GM18870 (cell line): ENCODE measurements at regions not wholly inside any gene's neighbourhood (a gene's known extent, or its start where the extent isn't known, plus 50 kb on each side); places are given as distances from the start of the nearest gene placed in this dataset.

Experiments used
- ATAC-seq: cut with Tn5 transposase; IDR thresholded peaks from one replicate; pipeline ENCODE4 v1.9.1; 2021; ENCODE audit warnings: moderate library complexity; ENCODE audit not compliant: unreplicated experiment

DNA sequence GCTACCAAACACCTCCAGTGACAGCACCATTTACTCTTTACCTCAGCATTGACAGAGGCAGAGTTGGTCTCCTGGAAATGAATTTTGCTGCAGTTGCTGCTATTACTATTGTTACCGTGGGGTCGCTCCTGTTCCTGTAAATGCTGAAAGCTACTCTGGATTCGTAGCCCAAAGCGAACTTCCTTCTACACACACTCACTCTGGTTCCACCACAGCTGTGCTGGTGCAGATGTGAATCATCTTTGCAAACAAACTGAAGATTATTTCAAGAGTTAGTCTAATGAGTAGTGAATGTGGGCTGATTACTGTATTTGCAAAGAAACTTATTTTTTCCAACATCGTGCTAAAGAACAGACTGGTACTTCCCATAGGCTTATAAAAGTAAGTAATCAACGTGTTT lies 304.0 kb downstream of the LPIN1 start:
- ATAC-seq = peak; percentile 31

DNA sequence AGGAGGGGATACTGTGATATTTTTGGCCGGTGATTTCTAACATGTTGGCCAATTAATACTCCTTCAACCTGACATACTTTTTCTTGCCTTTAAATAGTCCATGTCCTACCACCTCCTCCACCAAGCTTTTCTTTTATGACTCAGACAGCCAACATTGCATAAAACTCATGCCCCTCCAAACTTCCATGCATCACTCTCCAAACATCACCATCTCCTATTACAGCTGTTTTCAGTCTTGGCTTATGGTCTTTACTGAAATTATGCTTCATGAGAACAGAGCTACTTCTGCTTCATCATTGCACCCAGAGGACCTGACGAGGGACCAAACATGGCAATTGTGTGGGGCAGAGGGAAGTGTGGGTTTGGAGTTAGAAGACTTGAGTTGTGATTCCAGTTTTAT lies 305.4 kb downstream of the LPIN1 start:
- ATAC-seq = no peak

DNA sequence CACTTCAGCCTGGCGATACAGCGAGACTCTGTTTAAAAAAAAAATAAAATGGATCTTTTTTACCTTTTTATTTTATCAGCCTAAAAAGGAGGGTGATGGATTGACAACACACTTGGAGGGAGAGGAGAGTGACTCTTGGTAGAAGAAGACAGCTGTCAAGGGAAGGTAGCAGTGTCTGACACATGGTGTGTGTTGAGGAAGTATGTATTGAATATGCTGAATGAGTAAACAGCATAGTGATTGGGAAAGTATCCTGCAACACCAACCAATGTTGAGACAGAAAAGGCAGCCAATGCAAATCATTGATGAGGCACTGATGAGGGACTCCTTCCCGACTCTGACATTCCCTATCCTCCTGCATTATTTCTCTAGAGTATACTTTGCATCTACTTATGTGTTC lies 306.4 kb downstream of the LPIN1 start:
- no peak for ATAC-seq

DNA sequence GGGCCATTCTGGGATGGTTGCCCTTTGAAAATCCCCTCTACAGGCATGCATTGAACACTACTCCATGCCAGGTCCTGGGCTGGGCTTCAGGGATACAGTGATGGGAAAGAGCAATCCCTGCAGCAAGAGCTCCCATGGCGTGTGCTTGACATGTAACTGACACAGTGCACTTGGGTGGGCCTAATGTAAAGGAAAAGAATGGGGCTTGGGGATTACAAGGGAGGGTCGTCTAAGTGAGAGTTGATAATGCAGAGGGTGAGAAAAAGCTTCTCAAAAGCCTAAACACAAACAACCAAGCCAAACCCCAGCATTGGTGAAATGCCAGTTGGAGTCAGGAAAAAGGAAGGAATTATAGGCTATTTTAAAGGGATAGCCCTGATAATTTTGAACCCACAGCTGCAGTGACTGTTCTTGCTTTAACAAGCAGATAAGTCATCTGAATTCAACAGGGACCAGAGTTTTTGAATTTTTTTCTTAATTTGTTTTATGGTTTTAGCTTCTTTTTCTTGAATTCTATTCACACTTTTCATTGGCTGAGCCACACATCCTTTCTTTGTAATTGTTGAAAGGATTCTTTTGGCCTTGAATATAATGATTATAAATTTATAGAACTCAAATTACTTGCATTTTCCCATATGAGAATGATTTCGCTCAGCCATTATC lies 308.7 kb downstream of the LPIN1 start:
- no peak for ATAC-seq

DNA sequence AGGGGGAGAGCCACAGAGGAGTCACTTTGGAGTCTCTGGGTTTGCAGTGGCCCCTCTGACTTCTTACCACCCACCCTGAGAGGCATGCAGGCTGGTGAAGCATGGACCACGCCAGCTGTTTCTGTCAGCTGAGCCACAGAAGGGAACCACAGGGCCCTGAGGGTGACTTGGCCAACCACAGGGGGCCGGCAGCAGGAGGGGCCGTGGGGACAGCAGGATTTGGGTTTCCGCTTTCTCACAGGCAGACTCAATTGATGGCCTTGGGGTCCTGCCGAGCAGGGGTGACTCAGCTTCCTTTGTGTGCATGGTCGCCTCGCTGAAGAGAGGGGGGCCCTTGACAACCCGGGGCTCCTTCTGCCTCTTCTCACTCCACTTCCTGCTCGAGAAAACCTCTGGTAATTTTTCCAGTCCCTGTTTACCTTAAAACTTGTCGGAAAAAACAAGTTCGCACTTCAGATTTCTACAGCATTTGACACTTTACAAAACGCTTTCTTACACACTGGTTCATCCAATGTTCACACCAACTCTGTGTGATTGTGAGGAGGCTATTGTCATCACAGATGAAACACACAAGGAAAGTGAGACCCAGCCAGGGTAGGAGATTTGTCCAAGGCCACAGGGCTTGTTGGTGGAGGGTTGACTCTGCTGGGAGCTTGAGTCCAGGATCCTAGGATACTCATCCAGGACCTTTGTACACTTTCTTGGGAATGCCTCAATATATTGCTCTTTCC lies 311.2 kb downstream of the LPIN1 start:
- peak; percentile 79 for ATAC-seq

DNA sequence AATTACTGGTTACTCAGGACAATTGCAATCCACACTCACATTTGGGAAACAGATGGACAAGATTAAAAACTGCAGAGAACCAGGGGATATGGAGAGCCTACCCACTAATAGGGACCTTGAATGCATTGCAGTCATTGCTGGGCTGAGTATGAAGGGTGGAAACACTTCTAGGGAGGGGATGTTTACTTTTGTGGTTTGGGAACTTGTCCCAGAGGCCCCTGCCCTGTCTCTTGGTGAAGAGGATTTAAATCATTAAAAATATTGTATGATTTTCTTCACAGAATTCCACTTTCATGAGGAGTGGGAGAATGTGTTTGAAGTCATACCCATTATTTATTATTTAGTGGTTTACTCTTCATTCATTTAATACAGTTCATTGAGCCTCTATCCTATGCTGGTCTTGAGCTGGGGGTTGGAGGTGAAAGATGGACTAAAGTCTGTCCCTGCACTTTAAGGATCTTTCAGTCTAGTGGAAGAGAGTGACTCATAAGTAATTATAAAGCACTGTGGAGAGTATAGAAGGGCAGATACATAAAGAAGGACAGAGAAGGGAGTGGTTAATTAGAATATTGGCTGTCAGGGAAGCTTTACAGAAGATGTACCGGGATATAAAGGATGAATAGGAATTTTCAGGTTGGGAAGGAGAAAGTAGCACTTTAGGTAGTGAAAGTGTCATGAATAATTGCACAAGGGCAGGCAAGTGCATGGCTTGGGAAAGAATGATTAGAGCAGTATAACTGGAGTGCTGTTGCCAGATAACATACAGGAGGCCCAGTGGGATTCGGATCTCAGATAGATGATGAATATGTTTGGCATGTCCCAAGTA lies 313.4 kb downstream of the LPIN1 start:
- no peak for ATAC-seq

DNA sequence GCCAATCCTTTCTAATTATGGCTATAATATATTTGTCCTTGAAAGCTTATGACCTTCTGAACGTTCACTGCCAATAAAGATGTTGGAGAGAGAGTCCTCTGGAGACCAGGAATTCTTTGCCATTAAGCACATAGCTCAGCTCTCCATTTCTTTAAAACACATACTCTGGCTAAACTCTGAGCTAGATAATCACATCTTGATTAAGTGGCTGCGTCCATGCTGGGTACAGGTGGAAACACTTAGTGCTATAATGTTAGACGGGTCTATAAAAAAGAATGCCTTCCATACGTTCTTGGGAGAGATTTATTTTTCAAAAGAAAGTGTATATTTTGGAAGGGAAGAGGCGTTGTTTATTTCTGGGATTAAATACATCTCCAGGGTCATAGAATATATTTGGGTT lies 314.5 kb downstream of the LPIN1 start:
- ATAC-seq = no peak

DNA sequence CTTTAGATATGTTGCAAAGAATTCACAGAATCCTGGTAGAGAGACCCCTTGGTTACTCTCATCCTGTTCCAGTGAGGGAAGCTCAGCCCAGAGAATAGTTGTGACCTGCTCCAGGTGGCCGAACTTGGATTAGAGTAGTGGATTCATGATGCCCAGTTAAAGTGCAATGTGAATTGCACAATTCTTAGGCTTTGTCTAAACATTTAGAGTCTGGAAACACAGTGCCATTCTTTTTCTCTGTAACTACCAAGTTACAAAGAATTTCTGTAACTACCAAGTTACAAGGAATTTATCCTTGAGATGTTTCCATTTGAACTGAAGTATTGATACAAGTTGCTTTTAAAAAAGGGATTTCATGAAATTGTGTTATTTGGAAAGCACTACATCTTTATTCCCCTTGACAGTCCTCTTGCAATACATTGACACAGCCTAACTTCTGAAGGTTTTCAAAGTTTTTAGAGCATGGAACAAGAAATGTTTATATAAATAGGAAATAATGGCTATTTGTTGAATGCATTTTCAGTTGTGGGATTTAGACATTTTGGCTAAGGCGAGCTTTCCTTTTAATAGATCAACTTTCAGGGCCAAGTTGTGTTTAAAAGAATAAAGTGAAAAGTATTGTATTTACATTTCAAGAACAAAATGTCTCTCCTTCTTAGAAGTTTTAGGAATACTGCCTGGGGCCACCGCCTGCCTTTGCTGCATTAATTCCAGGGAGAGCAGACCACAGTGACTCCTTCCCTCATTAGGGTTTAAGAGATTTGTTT lies 315.0 kb downstream of the LPIN1 start:
- no peak for ATAC-seq

DNA sequence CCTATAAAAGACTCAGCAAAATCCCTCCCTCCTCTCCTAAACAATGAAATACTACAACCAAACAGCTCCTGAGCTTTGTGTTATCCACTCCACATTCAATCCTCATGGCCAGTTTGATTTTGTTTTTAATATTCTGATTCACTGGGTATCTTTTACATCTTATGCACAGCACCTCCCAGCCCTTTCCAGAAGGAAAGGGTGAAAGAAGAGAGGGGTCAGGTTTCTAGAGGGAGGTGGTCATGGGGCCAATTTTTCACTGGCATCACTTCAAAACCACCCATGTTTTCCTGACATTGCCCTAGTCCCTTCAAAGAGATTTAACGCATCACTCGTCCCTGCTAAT lies 315.6 kb downstream of the LPIN1 start:
- no peak for ATAC-seq

DNA sequence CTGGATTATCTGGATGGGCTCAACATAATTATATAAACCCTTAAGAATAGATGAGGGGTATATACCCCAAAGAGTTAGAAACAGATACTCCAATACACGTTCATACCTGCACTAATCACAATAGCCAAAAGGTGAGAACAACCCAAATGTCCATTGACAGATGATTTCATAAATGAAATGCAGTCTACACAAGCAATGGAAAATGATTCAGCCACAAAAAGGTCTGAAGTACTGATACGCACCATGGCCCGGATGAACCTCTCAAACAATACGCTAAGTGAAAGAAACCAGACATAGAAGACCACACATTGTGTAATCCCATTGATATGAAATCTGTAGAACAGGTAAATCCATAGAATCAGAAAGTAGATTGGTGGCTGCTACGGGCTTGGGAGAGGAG lies 316.8 kb downstream of the LPIN1 start:
- ATAC-seq = no peak

DNA sequence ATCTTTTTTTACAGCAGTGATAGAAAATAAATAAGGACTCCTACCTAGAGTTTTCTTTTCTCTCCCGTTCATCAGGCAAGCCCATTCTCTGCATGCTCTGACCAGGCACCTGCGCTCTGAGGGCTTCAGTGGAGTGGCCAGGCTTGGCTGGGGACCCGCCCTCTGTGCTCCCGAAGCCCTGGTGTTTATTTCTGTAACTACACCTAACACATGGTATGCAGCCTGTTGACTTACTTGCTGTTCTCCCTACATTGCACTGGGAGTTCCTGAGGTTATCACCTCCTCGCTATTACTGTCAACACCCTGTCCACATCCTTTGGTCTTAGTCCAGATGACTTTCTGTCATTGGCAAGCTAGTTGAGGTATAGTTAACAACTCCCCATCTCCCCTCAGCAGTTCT lies 317.7 kb downstream of the LPIN1 start:
- ATAC-seq = no peak

DNA sequence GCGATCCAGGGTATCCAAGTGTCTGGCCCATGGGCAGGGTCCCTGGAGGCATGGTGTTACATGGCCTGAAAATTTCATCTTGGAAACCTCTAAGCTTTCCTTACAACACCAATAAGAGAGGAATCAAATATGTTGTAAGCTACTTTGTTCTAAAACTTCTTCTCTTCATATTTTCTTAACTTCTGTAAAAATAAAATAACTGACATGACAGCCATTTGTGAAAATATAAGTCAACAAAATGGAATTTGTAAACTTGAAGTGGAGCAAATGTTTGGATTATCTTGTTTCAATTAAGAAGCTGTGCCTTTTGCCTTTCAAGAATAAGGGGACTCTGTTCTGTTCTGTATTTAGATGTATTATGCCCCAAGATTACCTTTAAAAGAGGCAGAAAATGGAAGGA lies 319.7 kb downstream of the LPIN1 start:
- ATAC-seq = no peak

DNA sequence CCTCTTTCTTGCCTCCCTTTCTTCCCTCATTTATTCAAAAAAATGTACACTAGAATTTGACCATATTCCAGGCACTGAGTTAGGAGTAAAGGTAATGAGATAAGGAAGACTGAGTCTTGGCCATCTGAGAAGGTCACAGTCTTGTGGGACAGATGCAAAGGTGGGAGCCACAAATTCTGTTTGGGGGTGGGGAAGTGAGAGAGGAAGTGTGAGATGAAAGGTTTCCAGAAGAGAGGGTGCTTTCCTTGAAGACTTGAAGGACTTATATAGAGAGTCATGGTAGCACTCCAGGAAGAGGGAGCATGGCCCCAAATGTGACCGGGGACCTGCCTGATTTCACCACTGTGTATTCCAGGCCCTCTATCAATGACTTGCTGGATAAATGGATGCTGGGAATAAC lies 320.6 kb downstream of the LPIN1 start:
- no peak for ATAC-seq

DNA sequence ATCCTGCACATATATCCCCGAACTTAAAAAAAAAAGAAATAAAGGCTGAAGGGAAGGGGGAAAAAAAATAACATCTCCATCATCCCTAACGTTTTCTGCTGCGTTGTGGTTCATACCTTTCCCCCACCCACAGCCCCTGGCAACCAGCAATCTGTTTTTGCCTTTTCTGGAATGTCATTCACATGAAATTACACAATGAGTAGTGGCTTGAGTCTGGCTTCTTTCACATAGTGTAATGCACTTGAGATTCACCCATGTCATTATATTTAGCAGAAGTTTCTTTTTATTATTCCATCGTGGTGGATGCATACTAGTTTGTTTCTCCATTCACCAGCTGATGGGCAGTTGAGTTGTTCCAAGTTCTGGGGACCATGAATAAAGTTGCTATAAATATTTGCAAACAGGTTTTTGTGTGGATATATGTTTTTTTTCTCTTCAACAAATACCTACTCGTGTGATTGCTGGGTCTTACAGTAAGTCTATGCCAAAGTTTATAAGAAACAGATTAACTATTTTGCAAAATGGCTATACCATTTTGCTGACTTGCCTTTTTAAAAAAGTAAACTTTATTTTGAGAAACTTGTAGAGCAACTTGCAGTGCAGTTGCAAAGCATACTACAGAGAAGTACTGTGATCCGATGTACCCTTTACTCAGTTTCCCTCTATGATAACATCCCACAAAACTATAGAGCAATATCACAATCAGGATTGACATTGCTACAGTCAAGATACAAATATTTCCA lies 322.5 kb downstream of the LPIN1 start:
- ATAC-seq = no peak

DNA sequence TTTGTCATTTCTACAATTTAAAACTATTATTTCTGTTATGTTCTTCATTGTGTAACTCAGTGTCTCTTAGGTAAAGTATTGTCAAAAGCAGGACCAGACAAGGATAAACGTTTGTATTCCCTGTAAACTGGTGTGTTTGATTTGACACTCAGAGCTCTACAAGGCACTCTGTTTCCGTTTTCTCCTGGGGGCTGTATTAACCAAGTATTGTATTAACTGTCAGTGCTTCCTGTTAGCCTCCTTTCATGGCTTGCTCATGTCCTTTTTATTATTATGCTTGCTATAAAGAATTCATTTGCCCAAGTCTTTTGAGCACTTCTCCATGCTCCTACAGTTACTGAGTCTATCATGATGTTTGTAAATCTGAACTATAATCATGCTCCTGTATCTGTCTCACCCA lies 323.7 kb downstream of the LPIN1 start:
- ATAC-seq = no peak

DNA sequence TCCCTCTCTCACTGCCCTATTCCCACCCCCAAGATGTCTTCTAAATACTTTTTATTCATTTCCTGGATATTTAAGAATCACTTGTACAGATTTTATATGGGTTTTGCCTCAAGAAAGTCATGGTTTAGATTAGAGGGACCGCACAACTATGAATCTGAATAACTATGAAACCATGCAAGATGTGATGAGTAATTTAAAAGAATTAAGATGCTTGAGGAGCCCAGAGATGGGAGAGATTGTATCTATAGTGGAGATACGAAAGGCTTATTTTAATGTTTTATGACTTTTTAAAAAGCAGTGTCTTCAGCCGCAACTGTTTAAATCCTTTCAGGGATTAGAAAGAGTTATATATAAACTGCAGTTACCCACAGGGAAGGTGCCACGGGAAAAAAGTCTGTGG lies 324.1 kb downstream of the LPIN1 start:
- ATAC-seq = no peak

DNA sequence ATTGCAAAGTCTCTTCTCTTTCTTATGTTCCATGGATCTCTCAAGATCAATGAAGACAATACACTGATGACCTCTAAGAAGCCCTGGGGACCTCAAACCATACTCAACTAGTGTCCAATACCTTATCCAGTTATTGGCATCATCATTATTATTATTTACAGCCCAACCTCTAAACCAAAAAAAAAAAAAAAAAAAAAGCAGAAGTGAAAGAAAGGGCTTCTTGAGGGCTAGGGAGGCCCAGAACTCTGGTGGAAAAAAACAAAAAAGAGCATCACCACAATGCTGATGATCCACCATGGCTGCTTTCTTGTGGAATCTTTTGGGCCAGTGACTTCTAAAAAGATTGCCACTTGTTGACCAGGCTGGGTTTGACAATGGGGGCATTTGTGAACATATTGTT lies 324.9 kb downstream of the LPIN1 start:
- peak; percentile 73 for ATAC-seq

DNA sequence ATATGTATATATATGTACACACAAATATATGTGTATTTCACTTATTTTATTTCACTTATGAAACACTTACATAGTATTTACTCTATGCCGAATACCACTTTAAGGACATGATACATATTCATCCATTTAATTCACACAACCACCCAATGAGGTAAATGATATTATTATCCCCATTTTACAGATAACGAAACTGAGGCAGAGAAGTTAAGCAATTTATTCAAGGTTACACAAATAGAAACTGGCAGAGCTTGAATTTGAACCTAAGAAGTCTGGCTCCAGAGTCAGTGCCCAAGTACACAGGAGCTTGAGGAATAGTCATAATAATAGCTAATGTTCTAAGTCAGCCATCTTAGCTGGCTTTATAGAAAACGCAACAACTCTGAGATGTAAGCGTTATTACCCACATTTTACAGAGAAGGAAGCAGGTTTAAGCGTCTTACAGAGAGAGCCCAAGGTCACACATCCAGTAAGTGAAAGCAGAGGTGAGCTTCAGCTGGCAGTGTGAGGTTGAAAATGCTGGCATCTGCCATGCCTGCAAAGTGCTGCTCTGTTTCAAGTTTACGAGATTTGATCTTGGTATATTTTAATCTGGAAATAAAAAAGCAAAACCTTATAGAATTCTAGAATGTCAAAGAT lies 326.9 kb downstream of the LPIN1 start:
- no peak for ATAC-seq

DNA sequence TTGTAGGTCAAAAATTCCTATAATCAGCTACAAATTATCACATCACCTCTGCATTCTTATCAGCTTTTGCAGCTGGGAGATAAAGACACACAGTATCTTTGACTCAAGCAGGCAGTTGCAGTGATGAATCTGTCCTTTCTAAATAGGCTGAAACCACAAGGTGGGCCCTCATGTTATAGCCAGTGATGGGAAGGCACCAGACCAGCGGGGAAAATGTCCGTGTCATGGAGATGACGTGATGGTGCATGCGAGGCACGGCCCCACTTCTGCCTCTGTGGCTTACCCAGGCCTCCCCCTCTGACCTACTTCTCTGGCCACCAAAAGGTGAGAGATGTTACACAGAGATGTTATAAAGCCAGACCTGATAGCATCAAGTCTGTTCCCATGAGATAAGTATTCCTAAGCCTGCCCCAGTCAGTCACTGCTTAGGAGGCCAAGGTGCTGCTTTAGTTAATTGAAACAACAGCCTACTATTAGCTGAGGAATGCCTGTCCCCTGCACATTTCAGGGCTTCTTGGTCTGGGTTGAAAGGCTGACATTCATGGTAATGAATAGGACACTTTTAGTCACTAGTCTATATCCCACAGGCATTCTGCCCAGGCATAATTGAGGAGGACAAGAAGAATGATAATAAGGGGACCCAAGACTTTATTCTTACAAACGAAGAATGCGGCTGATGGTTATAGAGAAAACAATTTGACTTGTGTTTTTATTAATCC lies 327.9 kb downstream of the LPIN1 start:
- no peak for ATAC-seq

DNA sequence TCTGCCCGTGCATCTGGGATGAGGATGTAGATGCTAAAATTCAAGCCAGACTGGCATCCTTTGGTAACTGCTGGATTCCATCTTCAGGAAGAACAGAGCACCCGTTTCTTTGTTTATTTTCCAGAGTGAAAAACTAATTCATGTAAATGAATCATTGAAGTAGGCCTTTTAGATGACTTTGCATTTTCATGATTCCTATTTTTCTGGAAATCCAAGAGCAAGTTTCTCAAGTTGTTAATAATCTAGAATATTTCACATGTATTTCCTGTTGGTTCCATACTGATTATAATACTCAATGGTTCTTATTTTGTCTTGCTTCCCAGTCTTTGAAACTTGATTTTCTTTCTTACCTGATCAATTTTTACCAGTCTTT lies 328.4 kb downstream of the LPIN1 start:
- no peak for ATAC-seq
